ENCODE measurements at regions not wholly inside any gene's neighbourhood (a gene's known extent, or its start where the extent isn't known, plus 50 kb on each side); places are given as distances from the start of the nearest gene placed in this dataset.
A peak's percentile ranks its signal among the peaks of the same experiment; 100 is the strongest.

DNA sequence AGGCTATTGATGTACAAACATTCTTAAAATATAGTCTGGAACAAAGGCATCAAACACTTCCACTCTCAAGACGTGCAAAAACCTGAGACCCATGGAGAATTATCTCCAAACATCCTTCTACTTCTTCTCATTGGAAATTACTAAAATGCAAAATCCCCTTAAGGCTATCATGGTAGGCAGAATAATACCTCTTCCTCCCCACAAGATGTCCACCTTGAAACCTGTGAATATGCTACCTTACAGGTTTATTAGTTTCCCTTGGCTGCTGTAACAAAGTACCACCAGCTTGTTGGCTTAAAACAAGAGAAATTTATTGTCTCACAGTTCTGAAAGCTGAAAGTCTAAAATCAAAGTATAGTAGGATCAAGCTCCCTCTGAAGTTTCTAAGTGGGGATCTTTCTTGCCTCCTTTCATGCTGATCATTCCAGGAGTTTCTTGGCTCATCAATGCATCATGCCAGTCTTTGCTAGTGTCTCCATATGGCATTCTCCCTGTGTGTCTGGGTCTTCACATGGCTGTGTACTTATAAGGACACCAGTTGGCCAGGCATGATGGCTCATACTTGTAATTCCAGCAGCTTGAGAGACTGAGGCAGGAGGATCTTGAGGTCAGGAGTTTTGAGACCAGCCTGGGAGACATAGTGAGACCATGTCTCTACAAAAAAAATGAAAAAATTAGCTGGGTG lies 163.7 kb upstream of the NCK2 start:
- H3K36me3 ChIP-seq (ENCODE audit: control insufficient read depth, insufficient read depth, low read length) = no peaks in the 10 kb centered on the region
- no peak overlapping the region for H3K9ac ChIP-seq (ENCODE audit: low read length)
- no peak overlapping the region for H3K27ac ChIP-seq (ENCODE audit: low read depth, low read length)
- no peaks in the 10 kb centered on the region for H3K4me1 ChIP-seq (ENCODE audit: control insufficient read depth, insufficient read depth, low read length)
- H3K27me3 ChIP-seq (ENCODE audit: control insufficient read depth, insufficient read depth, low read length) = peaks cover 3% of the 10 kb centered on the region
- H3K4me3 ChIP-seq (ENCODE audit: low read length) = no peak overlapping the region

DNA sequence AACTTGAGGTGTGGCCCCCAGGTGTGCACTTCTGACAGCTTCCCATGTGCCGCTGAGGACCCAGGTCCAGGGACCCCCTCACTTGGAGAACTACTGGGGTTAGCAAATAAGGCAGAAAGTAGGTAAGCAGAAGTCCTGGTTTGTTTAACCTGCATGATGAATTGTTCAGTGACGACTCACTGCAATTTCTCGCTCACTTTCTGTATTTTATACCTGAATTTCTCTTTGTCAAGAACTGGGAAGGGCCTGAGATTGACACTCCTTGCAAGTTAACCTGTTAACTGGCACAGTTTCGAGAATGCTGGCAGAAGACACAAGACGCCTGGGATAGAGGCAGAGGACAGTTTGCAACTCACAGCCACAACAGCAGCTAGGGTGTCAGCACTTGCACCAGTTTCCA lies 164.5 kb upstream of the NCK2 start:
- no peaks in the 10 kb centered on the region for H3K4me1 ChIP-seq (ENCODE audit: control insufficient read depth, insufficient read depth, low read length)

DNA sequence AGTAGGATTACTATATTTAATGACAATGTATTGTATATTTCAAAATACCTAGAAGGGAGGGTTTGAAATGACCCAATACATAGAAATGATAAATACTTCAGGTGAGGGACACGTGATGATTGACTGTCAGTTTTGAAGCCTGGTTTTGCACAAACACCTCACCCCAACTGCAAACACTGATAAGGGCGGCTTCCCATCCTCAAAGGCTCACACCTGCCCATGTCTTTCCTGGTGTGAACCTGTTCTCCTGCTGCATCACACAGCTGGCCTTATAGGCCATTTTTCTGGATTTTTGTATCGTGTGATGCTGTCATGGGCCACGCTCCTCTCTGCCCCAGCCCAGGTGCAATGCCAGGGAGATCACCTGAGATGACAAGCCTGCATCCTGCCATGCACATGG lies 166.5 kb upstream of the NCK2 start:
- H3K27me3 ChIP-seq (ENCODE audit: control insufficient read depth, insufficient read depth, low read length) = peaks cover 3% of the 10 kb centered on the region
- no peak overlapping the region for H3K4me3 ChIP-seq (ENCODE audit: low read length)
- H3K4me1 ChIP-seq (ENCODE audit: control insufficient read depth, insufficient read depth, low read length) = no peaks in the 10 kb centered on the region
- H3K36me3 ChIP-seq (ENCODE audit: control insufficient read depth, insufficient read depth, low read length) = no peaks in the 10 kb centered on the region
- no peak overlapping the region for H3K9ac ChIP-seq (ENCODE audit: low read length)
- no peak overlapping the region for H3K27ac ChIP-seq (ENCODE audit: low read depth, low read length)

More for the DNA sequence above, 164.5 kb upstream of the NCK2 start:
- no peak overlapping the region for H3K9ac ChIP-seq (ENCODE audit: low read length)
- peaks cover 3% of the 10 kb centered on the region for H3K27me3 ChIP-seq (ENCODE audit: control insufficient read depth, insufficient read depth, low read length)
- H3K27ac ChIP-seq (ENCODE audit: low read depth, low read length) = no peak overlapping the region
- no peak overlapping the region for H3K4me3 ChIP-seq (ENCODE audit: low read length)
- H3K36me3 ChIP-seq (ENCODE audit: control insufficient read depth, insufficient read depth, low read length) = no peaks in the 10 kb centered on the region

DNA sequence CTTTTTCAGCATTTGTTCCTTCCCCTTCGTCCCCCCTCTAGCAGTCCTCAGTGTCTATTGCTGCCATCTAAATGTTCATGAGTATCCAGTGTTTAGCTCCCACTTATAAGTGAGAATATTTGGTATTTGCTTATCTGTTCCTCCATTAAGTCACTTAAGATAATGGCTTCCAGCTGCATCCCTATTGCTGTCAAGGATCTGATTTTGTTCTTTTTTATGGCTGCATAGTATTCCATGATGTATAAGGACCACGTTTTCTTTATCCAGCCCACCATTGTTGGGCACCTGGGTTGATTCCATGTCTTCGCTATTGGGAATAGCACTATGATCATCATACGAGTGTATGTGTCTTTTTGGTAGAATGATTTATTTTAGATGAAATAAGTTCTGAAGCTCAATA lies 166.9 kb upstream of the NCK2 start:
- H3K4me3 ChIP-seq (ENCODE audit: low read length) = no peak overlapping the region
- H3K9ac ChIP-seq (ENCODE audit: low read length) = no peak overlapping the region
- no peak overlapping the region for H3K27ac ChIP-seq (ENCODE audit: low read depth, low read length)
- no peaks in the 10 kb centered on the region for H3K4me1 ChIP-seq (ENCODE audit: control insufficient read depth, insufficient read depth, low read length)
- H3K27me3 ChIP-seq (ENCODE audit: control insufficient read depth, insufficient read depth, low read length) = peaks cover 3% of the 10 kb centered on the region
- no peaks in the 10 kb centered on the region for H3K36me3 ChIP-seq (ENCODE audit: control insufficient read depth, insufficient read depth, low read length)

DNA sequence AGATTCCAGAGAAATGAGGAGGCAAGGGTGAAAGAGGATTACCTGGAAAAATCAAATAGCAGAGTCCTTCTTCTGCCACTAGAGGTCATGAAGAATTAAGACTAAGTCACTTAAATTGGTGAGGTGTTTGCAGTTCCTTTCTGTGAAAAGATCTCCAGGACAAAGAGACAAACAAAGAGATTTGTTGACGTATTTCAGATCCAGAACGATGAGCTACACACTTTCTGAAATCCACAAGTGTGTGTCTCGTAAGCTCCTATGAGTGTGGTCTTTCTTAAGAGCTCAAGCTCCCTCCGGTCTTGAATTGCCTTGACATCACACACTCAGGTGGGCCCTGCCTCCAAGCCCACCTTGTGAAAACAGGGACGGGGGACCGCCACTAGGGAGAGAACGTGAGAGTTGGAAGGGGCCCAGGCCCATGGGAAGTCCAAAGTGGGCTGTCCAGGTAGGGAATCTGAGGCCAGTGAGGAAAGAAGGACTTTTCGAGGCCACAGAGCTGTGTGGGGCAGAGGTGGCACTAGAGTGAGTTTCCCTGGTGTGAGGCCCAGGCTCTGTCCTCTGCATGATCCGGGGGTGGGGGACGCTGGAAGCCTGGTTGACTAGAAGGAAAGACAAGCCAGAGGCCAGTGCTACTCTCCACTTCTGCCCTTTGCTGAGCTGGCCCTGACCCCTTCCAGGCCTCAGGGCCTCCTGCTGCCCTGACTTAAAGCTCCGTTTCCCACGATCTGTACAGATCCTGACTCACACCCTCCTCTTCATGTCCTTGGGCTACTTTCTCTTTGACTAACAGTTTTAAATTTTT lies 168.1 kb upstream of the NCK2 start:
- Histone ChIP-seq H3K4me1 (ENCODE audit: control insufficient read depth, insufficient read depth, low read length) (no peaks in the 10 kb centered on the region), H3K27ac (ENCODE audit: low read depth, low read length) (no peak overlapping the region), H3K36me3 (ENCODE audit: control insufficient read depth, insufficient read depth, low read length) (no peaks in the 10 kb centered on the region)

GRCh38 chr2:105576050-105576439 lies 168.7 kb upstream of the NCK2 start:
- no peak overlapping the region for H3K27ac ChIP-seq (ENCODE audit: low read depth, low read length)
- H3K9ac ChIP-seq (ENCODE audit: low read length) = no peak overlapping the region
- no peaks in the 10 kb centered on the region for H3K36me3 ChIP-seq (ENCODE audit: control insufficient read depth, insufficient read depth, low read length)
- H3K4me1 ChIP-seq (ENCODE audit: control insufficient read depth, insufficient read depth, low read length) = no peaks in the 10 kb centered on the region
- no peak overlapping the region for H3K4me3 ChIP-seq (ENCODE audit: low read length)
- peaks cover 3% of the 10 kb centered on the region for H3K27me3 ChIP-seq (ENCODE audit: control insufficient read depth, insufficient read depth, low read length)

More for the DNA sequence above, 168.1 kb upstream of the NCK2 start:
- H3K4me3 ChIP-seq (ENCODE audit: low read length) = no peak overlapping the region
- H3K27me3 ChIP-seq (ENCODE audit: control insufficient read depth, insufficient read depth, low read length) = peaks cover 3% of the 10 kb centered on the region
- no peak overlapping the region for H3K9ac ChIP-seq (ENCODE audit: low read length)

- no peak overlapping the region for H3K9ac ChIP-seq (ENCODE audit: low read length)
- peaks cover 3% of the 10 kb centered on the region for H3K27me3 ChIP-seq (ENCODE audit: control insufficient read depth, insufficient read depth, low read length)
- no peak overlapping the region for H3K4me3 ChIP-seq (ENCODE audit: low read length)
- no peaks in the 10 kb centered on the region for H3K4me1 ChIP-seq (ENCODE audit: control insufficient read depth, insufficient read depth, low read length)
- H3K27ac ChIP-seq (ENCODE audit: low read depth, low read length) = no peak overlapping the region
- no peaks in the 10 kb centered on the region for H3K36me3 ChIP-seq (ENCODE audit: control insufficient read depth, insufficient read depth, low read length)
Observed at GRCh38 chr2:105575499-105576025, 169.2 kb upstream of the NCK2 start.

DNA sequence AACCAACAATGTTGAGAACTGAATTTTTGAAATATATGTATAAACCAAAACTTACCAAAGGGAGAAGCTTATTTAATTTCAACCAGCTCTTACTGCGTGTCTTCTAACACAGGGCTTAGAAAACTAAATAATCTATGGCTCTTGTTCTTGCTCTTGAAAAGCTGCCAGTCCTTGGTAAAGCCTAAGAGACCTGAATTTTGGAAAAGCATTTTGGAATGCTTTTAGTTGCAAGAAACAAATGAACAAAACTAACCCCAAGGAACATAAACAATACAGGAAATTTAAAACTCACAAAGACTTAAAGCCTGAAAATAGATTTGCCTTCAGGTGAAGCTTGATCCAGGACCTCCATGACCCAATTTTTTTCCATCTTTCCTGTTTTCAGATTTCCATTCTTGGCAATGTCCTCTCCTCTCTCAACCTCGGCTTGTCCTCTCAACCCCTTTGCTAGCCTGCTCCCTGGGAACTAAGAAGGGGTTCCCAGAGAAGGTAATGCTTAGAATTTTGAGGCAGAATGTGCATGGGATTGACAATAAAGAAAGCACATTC lies 169.8 kb upstream of the NCK2 start:
- Histone ChIP-seq H3K27me3 (ENCODE audit: control insufficient read depth, insufficient read depth, low read length) (peaks cover 3% of the 10 kb centered on the region), H3K27ac (ENCODE audit: low read depth, low read length) (no peak overlapping the region)

DNA sequence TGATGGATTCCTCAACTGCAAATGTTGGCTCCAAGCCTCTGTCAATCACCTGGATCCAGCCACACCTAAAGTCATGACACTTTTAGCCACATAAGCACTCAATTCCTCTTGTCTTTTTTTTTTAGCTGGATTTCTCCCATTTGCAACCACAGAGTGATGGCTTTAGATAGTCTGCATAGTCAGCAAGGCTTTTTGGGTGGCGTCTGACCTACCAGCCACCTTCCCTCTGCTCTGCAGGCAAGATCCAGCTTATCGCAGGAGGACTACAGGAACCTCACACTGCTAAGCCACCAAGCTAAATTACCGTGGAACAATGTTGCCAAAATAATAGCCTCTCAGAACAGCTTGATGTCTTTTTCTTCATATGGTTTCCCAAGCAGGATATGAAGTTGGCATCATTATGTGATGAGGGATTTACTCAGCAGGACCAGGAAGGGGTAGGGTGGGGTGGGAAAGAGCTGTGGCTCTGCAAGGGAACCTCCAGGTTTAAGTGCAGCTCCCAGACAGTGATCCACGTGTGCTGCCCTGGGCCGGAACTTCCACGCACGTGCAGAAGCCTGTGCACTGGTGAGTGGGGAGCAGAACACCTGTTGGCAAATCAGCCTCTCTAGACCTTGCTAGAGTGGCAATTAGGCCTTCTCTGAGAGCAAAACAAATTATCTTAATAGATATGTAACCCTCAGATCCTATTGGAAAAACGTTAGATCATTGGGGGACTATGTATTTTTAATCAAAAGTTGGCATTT lies 170.6 kb upstream of the NCK2 start:
- Histone ChIP-seq H3K4me3 (ENCODE audit: low read length) (no peak overlapping the region), H3K9ac (ENCODE audit: low read length) (no peak overlapping the region), H3K4me1 (ENCODE audit: control insufficient read depth, insufficient read depth, low read length) (no peaks in the 10 kb centered on the region), H3K36me3 (ENCODE audit: control insufficient read depth, insufficient read depth, low read length) (no peaks in the 10 kb centered on the region), H3K27me3 (ENCODE audit: control insufficient read depth, insufficient read depth, low read length) (peaks cover 3% of the 10 kb centered on the region), H3K27ac (ENCODE audit: low read depth, low read length) (no peak overlapping the region)

More for the DNA sequence above, 169.8 kb upstream of the NCK2 start:
- H3K4me3 ChIP-seq (ENCODE audit: low read length) = no peak overlapping the region
- no peaks in the 10 kb centered on the region for H3K36me3 ChIP-seq (ENCODE audit: control insufficient read depth, insufficient read depth, low read length)
- no peaks in the 10 kb centered on the region for H3K4me1 ChIP-seq (ENCODE audit: control insufficient read depth, insufficient read depth, low read length)
- H3K9ac ChIP-seq (ENCODE audit: low read length) = no peak overlapping the region

GRCh38 chr2:105573490-105573889 lies 171.2 kb upstream of the NCK2 start:
- Histone ChIP-seq H3K4me3 (ENCODE audit: low read length) (no peak overlapping the region), H3K9ac (ENCODE audit: low read length) (no peak overlapping the region), H3K27ac (ENCODE audit: low read depth, low read length) (peak overlapping the region; percentile 11), H3K27me3 (ENCODE audit: control insufficient read depth, insufficient read depth, low read length) (peaks cover 3% of the 10 kb centered on the region), H3K36me3 (ENCODE audit: control insufficient read depth, insufficient read depth, low read length) (no peaks in the 10 kb centered on the region), H3K4me1 (ENCODE audit: control insufficient read depth, insufficient read depth, low read length) (no peaks in the 10 kb centered on the region)

DNA sequence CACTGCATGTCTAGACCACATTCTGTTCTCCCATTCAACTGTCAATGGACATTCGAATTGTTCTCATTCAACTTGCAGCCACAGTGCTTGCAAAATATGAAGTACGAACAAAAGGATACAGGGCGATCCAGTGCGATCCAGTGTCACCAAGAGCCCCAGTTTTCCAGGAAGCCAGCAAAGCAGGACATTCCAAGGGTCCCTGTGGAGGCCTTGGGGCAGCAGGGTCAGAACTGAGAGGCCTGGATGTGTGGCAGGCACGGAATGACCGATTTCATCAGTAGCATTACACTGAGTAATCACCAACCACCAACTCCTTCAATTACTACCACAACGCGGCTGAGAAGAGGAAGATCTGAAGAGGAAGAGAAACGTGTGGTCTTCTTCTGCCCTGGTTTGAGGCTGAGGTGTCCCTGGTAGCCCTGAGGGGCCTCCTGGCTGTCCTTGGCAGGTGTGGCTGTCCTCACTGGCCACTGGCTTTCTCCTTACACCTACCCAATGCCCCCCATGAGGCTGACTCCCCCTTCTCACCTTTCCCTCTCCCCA lies 172.7 kb upstream of the FHL2 start:
- Histone ChIP-seq H3K4me1 (ENCODE audit: control insufficient read depth, insufficient read depth, low read length) (no peaks in the 10 kb centered on the region), H3K4me3 (ENCODE audit: low read length) (no peak overlapping the region), H3K27ac (ENCODE audit: low read depth, low read length) (no peak overlapping the region), H3K36me3 (ENCODE audit: control insufficient read depth, insufficient read depth, low read length) (no peaks in the 10 kb centered on the region), H3K9ac (ENCODE audit: low read length) (no peak overlapping the region), H3K27me3 (ENCODE audit: control insufficient read depth, insufficient read depth, low read length) (peaks cover 5% of the 10 kb centered on the region)

DNA sequence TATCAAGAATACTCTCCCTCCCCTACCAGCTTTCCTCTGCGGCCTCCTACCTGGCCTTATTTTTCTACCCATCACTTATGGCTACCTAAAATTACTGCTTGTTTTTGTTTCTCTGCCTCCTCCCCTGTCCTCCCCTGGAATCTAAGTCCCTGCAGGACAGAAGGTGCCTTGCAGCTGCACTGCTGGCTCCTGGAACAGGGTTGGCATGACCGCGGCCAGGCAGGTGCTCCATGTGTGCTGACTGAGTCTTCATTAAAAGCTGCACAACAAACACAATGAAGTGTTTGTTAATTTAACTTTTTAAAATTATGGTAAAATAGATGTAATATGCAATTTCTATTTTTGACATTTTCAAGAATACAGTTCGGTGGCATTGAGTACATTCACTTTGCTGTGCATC lies 171.9 kb upstream of the FHL2 start:
- Histone ChIP-seq H3K36me3 (ENCODE audit: control insufficient read depth, insufficient read depth, low read length) (no peaks in the 10 kb centered on the region), H3K27ac (ENCODE audit: low read depth, low read length) (no peak overlapping the region), H3K4me1 (ENCODE audit: control insufficient read depth, insufficient read depth, low read length) (no peaks in the 10 kb centered on the region), H3K9ac (ENCODE audit: low read length) (no peak overlapping the region), H3K4me3 (ENCODE audit: low read length) (no peak overlapping the region), H3K27me3 (ENCODE audit: control insufficient read depth, insufficient read depth, low read length) (peaks cover 5% of the 10 kb centered on the region)

Measured in rectal smooth muscle tissue (tissue), 1 donor.